GM18868 (cell line): ENCODE measurements at regions not wholly inside any gene's neighbourhood (a gene's known extent, or its start where the extent isn't known, plus 50 kb on each side); places are given as distances from the start of the nearest gene placed in this dataset.
"Not testable (repeated sequence)": the region's sequence is repeated elsewhere in the genome, so short reads cannot be mapped to it uniquely, and the experiment has no call there.

ENCODE experiments used
- ATAC-seq: cut with Tn5 transposase; IDR thresholded peaks from one replicate; pipeline ENCODE4 v1.9.1; 2021; ENCODE audit warnings: mild to moderate bottlenecking, moderate library complexity; ENCODE audit not compliant: unreplicated experiment

- no peak for ATAC-seq
Measured at GRCh38 chr4:158397781-158398180, 123.9 kb upstream of the RXFP1 start.

- not testable (repeated sequence) for ATAC-seq
Measured at GRCh38 chr4:158407961-158408360, 113.7 kb upstream of the RXFP1 start.

GRCh38 chr4:158410272-158410671, 111.4 kb upstream of the RXFP1 start:
- no peak for ATAC-seq

DNA sequence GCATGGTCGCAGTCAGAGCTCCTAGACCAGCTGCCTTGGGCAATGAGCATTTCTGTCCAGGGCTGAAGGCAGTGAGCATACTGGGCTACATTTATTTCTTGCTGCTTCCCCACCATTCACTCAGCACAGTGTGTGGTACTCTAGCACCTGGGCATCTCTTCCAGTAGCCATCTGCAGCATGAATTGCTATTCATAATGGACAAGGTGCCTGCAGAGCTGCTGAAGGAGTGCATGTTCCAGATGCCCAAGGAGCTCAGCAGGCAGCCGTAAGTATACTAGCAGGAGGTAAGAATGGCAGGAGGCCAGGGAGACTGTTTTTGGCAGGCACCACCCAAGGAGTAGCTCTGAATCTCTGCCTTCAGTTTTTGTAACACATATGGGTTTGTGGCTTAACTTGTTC, 110.4 kb upstream of the RXFP1 start:
- ATAC-seq = no peak

- not testable (repeated sequence) for ATAC-seq
Measured at GRCh38 chr4:158418679-158419078, 103.0 kb upstream of the RXFP1 start.

- no peak for ATAC-seq
Measured at GRCh38 chr4:158420782-158421181, 100.9 kb upstream of the RXFP1 start.

GRCh38 chr4:158422546-158422945, 99.1 kb upstream of the RXFP1 start:
- no peak for ATAC-seq

DNA sequence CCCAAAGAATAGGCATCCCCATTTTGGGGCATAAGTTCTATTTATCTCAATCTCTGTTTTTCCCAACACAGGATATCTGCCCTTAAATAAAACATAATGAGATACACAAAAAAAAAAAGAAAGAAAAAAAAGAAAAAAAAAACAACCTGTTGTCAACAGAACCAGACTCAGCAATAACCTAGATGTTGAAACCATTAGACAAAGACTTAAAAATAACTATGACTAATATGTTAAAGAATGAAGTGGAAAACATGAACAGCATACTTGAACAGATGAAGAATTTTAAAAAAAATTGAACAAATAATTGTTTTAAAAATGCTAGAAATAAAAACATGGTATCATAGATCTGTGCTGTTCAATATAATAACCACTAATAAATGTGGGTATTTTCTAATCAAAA, 93.4 kb upstream of the RXFP1 start:
- ATAC-seq = no peak

DNA sequence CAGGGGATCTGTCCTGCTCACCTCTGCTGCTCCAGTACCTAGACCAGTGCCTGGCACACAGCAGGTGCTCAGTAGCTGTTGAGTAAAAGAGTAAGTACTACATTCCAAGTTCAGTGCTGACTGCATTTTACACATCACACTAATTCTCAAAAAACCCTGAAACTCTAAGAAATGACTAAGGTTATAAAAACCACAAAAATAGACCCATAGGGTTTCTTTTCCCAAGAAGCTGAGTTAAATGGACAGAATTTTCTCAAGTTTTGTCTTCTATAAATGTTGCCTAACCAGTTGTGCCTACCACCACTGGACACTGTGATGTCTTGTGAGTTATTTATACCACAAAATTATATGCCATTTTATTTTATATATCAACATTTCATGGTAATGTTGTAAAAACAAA, 78.9 kb upstream of the RXFP1 start:
- ATAC-seq = no peak

- ATAC-seq = no peak
Measured at GRCh38 chr4:158443731-158444130, 78.0 kb upstream of the RXFP1 start.

GRCh38 chr4:158444621-158445020, 77.1 kb upstream of the RXFP1 start:
- no peak for ATAC-seq

DNA sequence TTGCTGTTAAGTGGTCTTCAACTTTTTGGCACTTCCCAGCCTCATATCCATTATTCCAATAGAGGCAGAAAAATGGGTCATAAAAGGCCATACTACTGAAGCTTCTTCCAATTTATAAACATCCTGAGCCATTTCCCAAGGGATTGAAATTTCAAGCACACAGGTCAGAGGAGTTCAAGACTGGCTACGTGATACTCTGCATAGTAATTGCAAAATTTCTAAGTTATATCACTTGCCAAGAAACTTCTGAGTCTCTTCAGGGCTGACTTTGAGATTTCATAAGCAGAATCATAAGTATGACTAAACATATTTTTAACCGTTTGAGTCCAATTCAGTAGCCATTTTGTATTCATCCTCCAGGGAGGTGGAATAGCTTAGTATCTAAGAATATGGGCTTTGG, 75.6 kb upstream of the RXFP1 start:
- ATAC-seq = no peak

GRCh38 chr4:158450741-158451140, 70.9 kb upstream of the RXFP1 start:
- no peak for ATAC-seq

DNA sequence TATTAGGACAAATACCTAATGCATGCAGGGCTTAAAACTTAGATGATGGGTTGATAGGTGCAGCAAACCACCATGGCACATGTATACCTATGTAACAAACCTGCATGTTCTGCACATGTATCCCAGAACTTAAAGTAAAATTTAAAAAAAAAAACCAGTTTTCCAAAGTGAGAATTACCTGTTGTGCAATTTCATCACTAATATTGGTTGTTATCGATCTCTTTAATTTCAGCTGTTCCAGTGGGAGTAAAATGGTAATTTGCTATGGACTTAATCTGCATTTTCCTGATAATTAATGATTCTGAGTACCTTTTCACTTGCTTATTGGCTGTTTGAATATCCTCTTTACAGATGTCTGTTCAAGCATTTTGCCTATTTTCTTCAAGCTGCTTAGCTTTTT, 69.6 kb upstream of the RXFP1 start:
- not testable (repeated sequence) for ATAC-seq

DNA sequence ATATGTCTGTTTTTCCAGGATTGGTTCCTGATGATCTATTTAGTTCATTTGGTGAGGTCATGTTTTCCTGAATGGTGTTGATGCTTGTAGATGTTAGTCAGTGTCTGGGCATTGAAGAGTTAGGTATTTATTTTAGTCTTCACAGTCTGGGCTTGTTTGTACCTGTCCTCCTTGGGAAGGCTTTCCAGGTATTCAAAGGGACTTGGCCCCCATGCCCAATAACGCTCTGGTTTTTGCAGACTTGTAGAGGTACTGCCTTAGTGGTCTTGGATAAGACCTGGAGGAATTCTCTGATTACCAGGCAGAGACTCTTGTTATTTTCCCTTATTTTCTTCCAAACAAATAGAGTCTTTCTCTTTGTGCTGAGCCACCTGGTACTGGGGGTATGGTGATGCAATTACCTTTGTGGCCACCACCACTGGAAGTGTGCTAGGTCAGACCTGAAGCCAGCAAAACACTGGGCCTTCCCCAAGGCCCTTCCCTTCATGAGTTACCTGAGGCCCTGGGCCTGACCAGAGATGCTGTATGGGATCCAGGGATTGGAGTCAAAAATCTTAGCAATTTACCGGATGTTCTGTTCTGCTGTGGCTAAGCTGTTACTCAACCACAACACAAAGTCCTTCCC, 63.3 kb upstream of the RXFP1 start:
- ATAC-seq = no peak

GRCh38 chr4:158459085-158459820, 62.4 kb upstream of the RXFP1 start:
- ATAC-seq = no peak

GRCh38 chr4:158461336-158461735, 60.3 kb upstream of the RXFP1 start:
- ATAC-seq = no peak

DNA sequence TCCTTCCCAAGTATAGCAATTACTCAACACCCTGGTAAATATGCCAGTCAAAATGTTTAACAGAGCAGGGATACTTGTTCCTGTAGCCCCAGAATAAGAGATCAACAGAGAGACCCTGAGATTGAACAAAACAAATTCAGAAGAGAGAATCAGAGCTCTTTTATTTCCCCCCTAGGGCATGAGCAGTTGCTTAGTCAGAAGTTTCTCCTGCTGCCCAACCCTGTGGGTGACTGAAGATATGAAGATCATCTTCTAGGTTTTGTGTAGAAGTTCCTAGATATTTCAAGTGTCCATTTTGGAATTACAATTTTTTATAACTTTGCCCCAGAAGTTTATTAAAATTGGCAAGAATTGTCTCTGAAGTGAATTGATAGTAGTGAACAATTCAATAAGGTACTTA, 59.1 kb upstream of the RXFP1 start:
- no peak for ATAC-seq
